H1 (cell line): ENCODE measurements at regions not wholly inside any gene's neighbourhood (a gene's known extent, or its start where the extent isn't known, plus 50 kb on each side); places are given as distances from the start of the nearest gene placed in this dataset.
A peak's percentile ranks its signal among the peaks of the same experiment; 100 is the strongest.

Experiments used
- CTCF ChIA-PET: fragments of 300-600 bp; sonication (Branson Sonifier 250); formaldehyde crosslinking; loops from one replicate; lab custom pipeline; 2021; ENCODE audit not compliant: partially characterized antibody; lab: Charles Lee
- POLR2A ChIA-PET: fragments of 300-600 bp; sonication (Branson Sonifier 250); formaldehyde crosslinking; loops from one replicate; lab custom pipeline; 2021; ENCODE audit warnings: inconsistent platforms; ENCODE audit not compliant: partially characterized antibody; lab: Charles Lee
- DNase-seq, 2 experiments: peaks; one replicate each; pipeline versions ENCODE4 v3.0.0 to v3.0.0-alpha.2; 2010 to 2022; ENCODE audit warnings: low spot score in 2 of 2, low read depth in 1 of 2, mixed read lengths in 1 of 2
- FAIRE-seq: peaks from 2 replicates; lab custom pipeline; 2011; peaks lifted over from hg19 to GRCh38; lab: Jason Lieb, UNC
- H2AFZ ChIP-seq: 2 replicates; pipeline ENCODE4 v1.8.1; 2012; ENCODE audit warnings: low read length, inconsistent platforms
- H2AK5ac ChIP-seq: 2 replicates; pipeline ENCODE4 v1.6.1; 2013; ENCODE audit warnings: low read depth, low read length
- H2BK120ac ChIP-seq: replicated peaks from 2 replicates; pipeline ENCODE3; 2013; ENCODE audit warnings: low read depth, low read length, inconsistent platforms
- H2BK12ac ChIP-seq: 2 replicates; pipeline ENCODE4 v1.6.1; 2013; ENCODE audit warnings: low read depth, low read length
- H2BK15ac ChIP-seq: 2 replicates; pipeline ENCODE4 v1.6.1; 2013; ENCODE audit warnings: low read length
- H2BK20ac ChIP-seq: 2 replicates; pipeline ENCODE4 v1.6.1; 2013; ENCODE audit warnings: low read length
- H2BK5ac ChIP-seq: 2 replicates; pipeline ENCODE4 v1.6.1; 2013; ENCODE audit warnings: low read depth, low read length
- H3K14ac ChIP-seq: 2 replicates; pipeline ENCODE4 v1.6.1; 2013; ENCODE audit warnings: inconsistent platforms; ENCODE audit not compliant: insufficient read length
- H3K18ac ChIP-seq: 2 replicates; pipeline ENCODE4 v1.6.1; 2013; ENCODE audit warnings: low read length; ENCODE audit errors: extremely low read depth
- H3K23ac ChIP-seq: 2 replicates; pipeline ENCODE4 v1.6.1; 2013; ENCODE audit warnings: inconsistent platforms; ENCODE audit not compliant: insufficient read length
- H3K23me2 ChIP-seq: 2 replicates; pipeline ENCODE4 v1.6.1; 2013; ENCODE audit warnings: low read depth, low read length
- H3K27ac ChIP-seq: 2 replicates; pipeline ENCODE4 v1.6.1; 2011; ENCODE audit warnings: low read depth, low read length, inconsistent platforms
- H3K27me3 ChIP-seq, 4 experiments: replicated peaks in 1 of 4; 1 replicate in 1 of 4; 2 replicates in 3 of 4; pipeline versions ENCODE4 v1.6.1 to v1.8.1; 2011 to 2013; ENCODE audit warnings: low read length in 3 of 4, mild to moderate bottlenecking in 3 of 4, inconsistent platforms in 2 of 4, mixed read lengths in 2 of 4, moderate library complexity in 1 of 4; ENCODE audit not compliant: control insufficient read depth in 3 of 4, insufficient read depth in 3 of 4; ENCODE audit errors: extremely low read depth in 1 of 4
- H3K36me3 ChIP-seq, 4 experiments: 2 replicates each; pipeline versions ENCODE4 v1.6.1 to v1.8.1; 2011 to 2013; ENCODE audit warnings: mild to moderate bottlenecking in 4 of 4, low read length in 3 of 4, moderate library complexity in 2 of 4, control low read depth in 1 of 4, inconsistent platforms in 1 of 4; ENCODE audit not compliant: insufficient read depth in 4 of 4, control insufficient read depth in 2 of 4
- H3K4ac ChIP-seq: replicated peaks from 2 replicates; pipeline ENCODE3; 2013; ENCODE audit warnings: low read length, low read depth, mixed read lengths, inconsistent platforms; ENCODE audit not compliant: insufficient read length
- H3K4me1 ChIP-seq, 4 experiments: replicated peaks in 1 of 4; 1 replicate in 1 of 4; 2 replicates in 3 of 4; pipeline versions ENCODE4 v1.6.1 to v1.8.1; 2011 to 2013; ENCODE audit warnings: low read length in 3 of 4, inconsistent platforms in 2 of 4, mixed read lengths in 1 of 4; ENCODE audit not compliant: insufficient read depth in 4 of 4, control insufficient read depth in 3 of 4
- H3K4me2 ChIP-seq, 2 experiments: 2 replicates each; pipeline versions ENCODE4 v1.6.1 to v1.8.1; 2011 to 2013; ENCODE audit warnings: low read depth in 2 of 2, low read length in 2 of 2, control low read depth in 1 of 2, inconsistent platforms in 1 of 2, mild to moderate bottlenecking in 1 of 2; ENCODE audit not compliant: insufficient read depth in 1 of 2
- H3K4me3 ChIP-seq, 4 experiments: fragments of 200-600, 300-600 bp in 1 of 4; sonication (generic), shearing (Covaris generic), sonication (Bioruptor Twin) in 1 of 4; 2 replicates each; pipeline versions ENCODE4 v1.5.1 to v1.8.1; 2011 to 2016; ENCODE audit warnings: low read length in 4 of 4, low read depth in 3 of 4, control low read depth in 2 of 4, inconsistent platforms in 2 of 4, mild to moderate bottlenecking in 2 of 4, mixed read lengths in 1 of 4, moderate library complexity in 1 of 4; ENCODE audit not compliant: insufficient read depth in 2 of 4; ENCODE audit errors: extremely low read depth in 1 of 4
- H3K56ac ChIP-seq: replicated peaks from 2 replicates; pipeline ENCODE3; 2013; ENCODE audit warnings: low read depth, mild to moderate bottlenecking, mixed read lengths, low read length, inconsistent platforms; ENCODE audit not compliant: insufficient read length
- H3K79me1 ChIP-seq: 2 replicates; pipeline ENCODE4 v1.6.1; 2013; ENCODE audit warnings: low read depth, low read length, control low read depth
- H3K79me2 ChIP-seq, 2 experiments: 2 replicates each; pipeline versions ENCODE4 v1.6.1 to v1.8.1; 2012 to 2013; ENCODE audit warnings: low read length in 2 of 2, mild to moderate bottlenecking in 2 of 2, inconsistent platforms in 1 of 2; ENCODE audit not compliant: insufficient read depth in 2 of 2, control insufficient read depth in 1 of 2
- H3K9ac ChIP-seq, 4 experiments: replicated peaks in 1 of 4; 1 replicate in 1 of 4; 2 replicates in 3 of 4; pipeline versions ENCODE4 v1.6.1 to v1.8.1; 2011 to 2013; ENCODE audit warnings: low read depth in 3 of 4, low read length in 3 of 4, control low read depth in 2 of 4, mild to moderate bottlenecking in 2 of 4, moderate library complexity in 2 of 4, inconsistent platforms in 1 of 4; ENCODE audit errors: extremely low read depth in 1 of 4
- H3K9me3 ChIP-seq, 2 experiments: 2 replicates each; pipeline versions ENCODE4 v1.6.1 to v1.8.1; 2012 to 2013; ENCODE audit warnings: mild to moderate bottlenecking in 2 of 2, moderate library complexity in 2 of 2, control low read depth in 1 of 2, inconsistent platforms in 1 of 2, low read depth in 1 of 2, low read length in 1 of 2, mixed read lengths in 1 of 2; ENCODE audit not compliant: insufficient read depth in 2 of 2
- H4K20me1 ChIP-seq, 2 experiments: replicated peaks in 1 of 2; 2 replicates each; pipeline versions ENCODE3 to v1.8.1; 2011 to 2013; ENCODE audit warnings: inconsistent platforms in 2 of 2, low read length in 2 of 2, mild to moderate bottlenecking in 1 of 2; ENCODE audit not compliant: insufficient read depth in 2 of 2, control insufficient read depth in 1 of 2
- H4K5ac ChIP-seq: 2 replicates; pipeline ENCODE4 v1.6.1; 2013; ENCODE audit warnings: low read length, low read depth, mixed read lengths, inconsistent platforms; ENCODE audit not compliant: insufficient read length
- H4K8ac ChIP-seq: 2 replicates; pipeline ENCODE4 v1.8.0; 2013; ENCODE audit warnings: mild to moderate bottlenecking, moderate library complexity, low read length, inconsistent platforms; ENCODE audit not compliant: insufficient read depth; ENCODE audit errors: extremely low read depth
- H4K91ac ChIP-seq: replicated peaks from 2 replicates; pipeline ENCODE3; 2013; ENCODE audit warnings: low read length, mixed read lengths, inconsistent platforms; ENCODE audit not compliant: insufficient read length
- ATF2 ChIP-seq: IDR thresholded peaks from 2 replicates; pipeline ENCODE4 v1.6.1; 2012; ENCODE audit warnings: low read length, inconsistent platforms
- CBX8 ChIP-seq: fragments of 300-800, 300-1000 bp; sonication (generic); IDR thresholded peaks from 2 replicates; pipeline ENCODE4 v1.7.1; 2016; ENCODE audit warnings: low read depth, low read length, borderline replicate concordance
- EP300 ChIP-seq, 2 experiments: IDR thresholded peaks; 1 replicate in 1 of 2; 2 replicates in 1 of 2; pipeline ENCODE4 v1.6.1; 2011 to 2012; ENCODE audit warnings: low read depth in 2 of 2, low read length in 2 of 2, mild to moderate bottlenecking in 2 of 2, borderline replicate concordance in 1 of 2, inconsistent platforms in 1 of 2, moderate library complexity in 1 of 2
- JUN ChIP-seq: IDR thresholded peaks from 2 replicates; pipeline ENCODE4 v1.6.1; 2011; ENCODE audit warnings: low read depth, mild to moderate bottlenecking, improper control_type of control experiment, low read length
- RAD21 ChIP-seq, 2 experiments: IDR thresholded peaks in 1 of 2; conservative IDR thresholded peaks in 1 of 2; 2 replicates each; pipeline ENCODE4 v1.6.1; 2011; ENCODE audit warnings: low read depth in 2 of 2, low read length in 2 of 2, improper control_type of control experiment in 1 of 2, inconsistent platforms in 1 of 2, mild to moderate bottlenecking in 1 of 2, moderate library complexity in 1 of 2
- SIN3A ChIP-seq, 2 experiments: IDR thresholded peaks in 1 of 2; conservative IDR thresholded peaks in 1 of 2; 2 replicates each; pipeline ENCODE4 v1.6.1; 2011 to 2012; ENCODE audit warnings: low read length in 2 of 2, improper control_type of control experiment in 1 of 2, low read depth in 1 of 2, mild to moderate bottlenecking in 1 of 2
- ZNF274 ChIP-seq: IDR thresholded peaks from 2 replicates; pipeline ENCODE4 v1.7.0; 2012; ENCODE audit warnings: low read length, borderline replicate concordance; ENCODE audit errors: extremely low read depth
- WGBS, 2 experiments: shearing (Covaris generic) in 1 of 2; methylation state at CpG; one replicate each; pipeline versions ENCODE4 v1.1.6 to v1.1.7; 2013 to 2015; ENCODE audit warnings: low lambda C conversion rate in 2 of 2, mixed read lengths in 2 of 2, inconsistent platforms in 1 of 2, low coverage in 1 of 2, missing lambda C conversion rate in 1 of 2; ENCODE audit not compliant: insufficient replicate concordance in 2 of 2, insufficient coverage in 1 of 2, insufficient read length in 1 of 2; ENCODE audit errors: extremely low coverage in 1 of 2, missing lambda C conversion rate in 1 of 2; 5-methylcytosine and 5-hydroxymethylcytosine counted together

DNA sequence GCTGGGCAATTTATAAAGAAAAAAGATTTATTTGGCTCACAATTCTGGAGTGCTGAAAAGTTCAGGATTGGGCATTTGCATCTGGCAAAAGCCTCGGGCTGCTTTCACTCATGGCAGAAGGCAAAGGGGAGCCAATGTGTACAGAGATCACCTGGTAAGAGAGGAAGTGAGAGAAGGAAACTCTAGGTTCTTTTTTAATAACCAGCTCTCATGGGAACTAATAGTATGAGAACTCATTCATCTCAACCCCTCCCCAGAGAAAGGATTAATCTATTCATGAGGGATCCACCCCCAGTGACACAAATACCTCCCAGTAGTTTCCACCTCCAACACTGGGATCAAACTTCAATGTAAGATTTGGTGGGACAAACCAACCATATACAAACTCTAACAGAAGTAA lies 129.0 kb downstream of the EVA1A start:
- peaks cover 4 to 20% (median 7%) of the 10 kb centered on the region in 4 experiments; a peak in 6 of 7 replicates for H3K4me1 ChIP-seq
- H3K9me3 ChIP-seq: no peaks in the 10 kb centered on the region
- H3K4me2 ChIP-seq: peak overlapping the region in 1 of 2 experiments; percentile 28; a peak in 2 of 4 replicates
- no peaks in the 10 kb centered on the region for H3K79me2 ChIP-seq
- H2BK20ac ChIP-seq: no peak overlapping the region
- no peaks in the 10 kb centered on the region for H3K36me3 ChIP-seq
- H3K56ac ChIP-seq: no peak overlapping the region
- H3K4ac ChIP-seq: no peak overlapping the region
- no peak for DNase-seq
- H3K79me1 ChIP-seq: no peaks in the 10 kb centered on the region
- WGBS, 2 experiments: 94% methylated on average over 1 of the region's 1 CpG; no CpG with 5 or more reads in 1 of the 2 experiments
- no peak overlapping the region for H4K91ac ChIP-seq
- H3K23me2 ChIP-seq: no peaks in the 10 kb centered on the region; the same call in 1 of the 2 replicates
- H3K27ac ChIP-seq: no peak overlapping the region
- no peak overlapping the region for H2BK12ac ChIP-seq
- no peak overlapping the region for H4K8ac ChIP-seq
- H4K20me1 ChIP-seq: no peaks in the 10 kb centered on the region
- FAIRE-seq: no peak
- no peak overlapping the region for H3K14ac ChIP-seq
- H2AFZ ChIP-seq: no peak overlapping the region
- H3K9ac ChIP-seq: no peak overlapping the region
- no peak overlapping the region; a peak in 1 of 8 replicates for H3K4me3 ChIP-seq
- ChIA-PET POLR2A (no interaction called here), CTCF (interaction anchor here (1.2 to 1.8 kb wide), 2 partner anchors 10 to 155 kb away, joined by 3 to 5 read pairs; no protein-coding TSS in a partner anchor)
- H3K23ac ChIP-seq: no peak overlapping the region
- H3K18ac ChIP-seq: no peak overlapping the region
- 0 out of 2 replicates have a peak overlapping the region, but pooled peaks have one; percentile 13 for H2BK5ac ChIP-seq
- no peak overlapping the region for H2BK15ac ChIP-seq
- peak overlapping the region; percentile 78 for H2BK120ac ChIP-seq
- TF ChIP-seq ZNF274: no peak
- TF ChIP-seq SIN3A (conservative IDR thresholded peaks at IDR 0.05 in 1 of 2, IDR thresholded peaks at IDR 0.05 in 1 of 2; ENCODE audit: low read depth in 1 of 2, low read length in 2 of 2): no peak
- TF ChIP-seq CBX8: no peak
- TF ChIP-seq JUN: no peak
- TF ChIP-seq RAD21 (IDR thresholded peaks at IDR 0.05 in 1 of 2, conservative IDR thresholded peaks at IDR 0.05 in 1 of 2; ENCODE audit: low read depth in 2 of 2, low read length in 2 of 2): no peak
- no peak for TF ChIP-seq EP300 (IDR thresholded peaks at IDR 0.05; ENCODE audit: borderline replicate concordance in 1 of 2, low read depth in 2 of 2, low read length in 2 of 2)
- TF ChIP-seq ATF2: no peak
- no peak overlapping the region for H4K5ac ChIP-seq
- H3K27me3 ChIP-seq: no peaks in the 10 kb centered on the region
- H2AK5ac ChIP-seq: no peak overlapping the region
